Tibial artery (tissue), 4 donors: ENCODE measurements at regions not wholly inside any gene's neighbourhood (a gene's known extent, or its start where the extent isn't known, plus 50 kb on each side); places are given as distances from the start of the nearest gene placed in this dataset.
"Not testable (repeated sequence)": the region's sequence is repeated elsewhere in the genome, so short reads cannot be mapped to it uniquely, and the experiment has no call there.

Experiments
- DNase-seq, 2 donors: peaks; one replicate each; pipeline ENCODE4 v3.0.0-alpha.2; 2019
- H3K27ac ChIP-seq, 2 donors: fragments of 200-600 bp; sonication (generic) in 1 of 2; 1 replicate in 1 of 2; 2 replicates in 1 of 2; pipeline ENCODE4 v1.5.1; 2018 to 2019; ENCODE audit warnings: mild to moderate bottlenecking in 1 of 2
- H3K27me3 ChIP-seq, 2 donors: fragments of 200-600 bp; sonication (generic) in 1 of 2; one replicate each; pipeline versions ENCODE4 v1.5.1 to v1.6.0; 2016 to 2019
- H3K36me3 ChIP-seq, 3 donors: fragments of 200-600 bp; sonication (generic) in 2 of 3; one replicate each; pipeline ENCODE4 v1.5.1; 2016 to 2019; ENCODE audit warnings: mild to moderate bottlenecking in 2 of 3
- H3K4me1 ChIP-seq, 4 donors: fragments of 200-600 bp; sonication (generic) in 2 of 4; 1 replicate in 3 of 4; 2 replicates in 1 of 4; pipeline ENCODE4 v1.5.1; 2016 to 2019
- H3K4me3 ChIP-seq, 2 donors: fragments of 200-600 bp; sonication (generic) in 1 of 2; 1 replicate in 1 of 2; 2 replicates in 1 of 2; pipeline ENCODE4 v1.5.1; 2018 to 2019; ENCODE audit warnings: mild to moderate bottlenecking in 2 of 2
- H3K9me3 ChIP-seq, 3 donors: fragments of 200-600 bp; sonication (generic) in 1 of 3; one replicate each; pipeline ENCODE4 v1.5.1; 2016 to 2019
- intact Hi-C: fragments of 100-400 bp; cut with DNase I; formaldehyde crosslinking; loops from one replicate; pipeline ENCODE4 v1.15.0; 2023; ENCODE audit warnings: low total_unique reads
- TF ChIP-seq, protein P1 (sequence below), 2 experiments: fragments of 200-600 bp in 1 of 2; fragments of 450-650 bp in 1 of 2; IDR thresholded peaks; one replicate each; pipeline ENCODE4 v1.5.1; 2017 to 2019; ENCODE audit warnings: antibody characterized with exemption in 2 of 2, mild to moderate bottlenecking in 1 of 2, moderate library complexity in 1 of 2

DNA sequence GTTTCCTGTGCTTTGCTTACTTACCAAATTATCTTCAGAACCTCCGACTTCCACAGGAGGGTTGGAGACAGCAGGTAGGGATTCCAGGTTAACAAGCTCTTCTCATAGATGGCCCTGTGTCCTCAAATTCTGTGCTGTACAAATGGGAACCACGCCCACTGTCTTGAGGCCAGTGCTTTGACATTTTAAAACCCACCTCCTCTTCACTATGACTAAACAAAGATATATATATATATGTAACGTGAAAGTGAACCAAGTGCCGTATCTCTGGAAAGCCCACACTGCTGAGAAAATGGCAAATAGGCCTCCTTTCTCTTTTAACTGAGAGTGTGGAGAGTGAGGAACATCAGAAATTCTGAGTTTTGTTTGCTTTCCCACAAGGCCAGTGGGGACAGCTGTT lies 99.6 kb downstream of the ZBTB18 start:
- Histone ChIP-seq H3K36me3 (no peaks in the 10 kb centered on the region), H3K4me3 (no peak overlapping the region), H3K27me3 (no peaks in the 10 kb centered on the region), H3K27ac (no peak overlapping the region), H3K4me1 (peaks cover 0 to 11% (median 4%) of the 10 kb centered on the region in 4 donors), H3K9me3 (no peaks in the 10 kb centered on the region)
- intact Hi-C loops: no loop called here
- DNase-seq: no peak
- TF ChIP-seq, protein P1, sequence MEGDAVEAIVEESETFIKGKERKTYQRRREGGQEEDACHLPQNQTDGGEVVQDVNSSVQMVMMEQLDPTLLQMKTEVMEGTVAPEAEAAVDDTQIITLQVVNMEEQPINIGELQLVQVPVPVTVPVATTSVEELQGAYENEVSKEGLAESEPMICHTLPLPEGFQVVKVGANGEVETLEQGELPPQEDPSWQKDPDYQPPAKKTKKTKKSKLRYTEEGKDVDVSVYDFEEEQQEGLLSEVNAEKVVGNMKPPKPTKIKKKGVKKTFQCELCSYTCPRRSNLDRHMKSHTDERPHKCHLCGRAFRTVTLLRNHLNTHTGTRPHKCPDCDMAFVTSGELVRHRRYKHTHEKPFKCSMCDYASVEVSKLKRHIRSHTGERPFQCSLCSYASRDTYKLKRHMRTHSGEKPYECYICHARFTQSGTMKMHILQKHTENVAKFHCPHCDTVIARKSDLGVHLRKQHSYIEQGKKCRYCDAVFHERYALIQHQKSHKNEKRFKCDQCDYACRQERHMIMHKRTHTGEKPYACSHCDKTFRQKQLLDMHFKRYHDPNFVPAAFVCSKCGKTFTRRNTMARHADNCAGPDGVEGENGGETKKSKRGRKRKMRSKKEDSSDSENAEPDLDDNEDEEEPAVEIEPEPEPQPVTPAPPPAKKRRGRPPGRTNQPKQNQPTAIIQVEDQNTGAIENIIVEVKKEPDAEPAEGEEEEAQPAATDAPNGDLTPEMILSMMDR (IDR thresholded peaks at IDR 0.05): no peak

DNA sequence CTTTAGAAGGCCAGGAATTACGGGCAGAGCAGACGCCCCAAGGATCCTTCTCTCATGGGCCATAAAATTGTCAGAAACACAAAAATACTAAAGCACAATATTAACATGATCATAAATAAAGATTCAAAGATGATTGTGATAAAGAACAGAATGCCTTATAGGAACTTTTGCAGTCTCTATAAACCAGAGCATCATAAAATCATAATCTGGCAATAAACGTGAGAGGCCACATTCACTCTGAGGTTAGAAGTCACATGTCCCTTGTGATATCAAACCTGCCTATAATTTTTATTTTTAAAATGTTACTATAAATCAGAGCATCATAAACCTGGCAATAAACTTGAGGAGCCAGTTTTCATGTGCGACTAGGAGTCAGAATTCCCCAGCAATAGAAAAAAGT lies 100.5 kb downstream of the ZBTB18 start:
- no peak overlapping the region for H3K27ac ChIP-seq
- TF ChIP-seq, protein P1 (IDR thresholded peaks at IDR 0.05): no peak
- no peak for DNase-seq
- H3K9me3 ChIP-seq: no peaks in the 10 kb centered on the region
- no peaks in the 10 kb centered on the region for H3K27me3 ChIP-seq
- no peak overlapping the region for H3K4me3 ChIP-seq
- H3K36me3 ChIP-seq: no peaks in the 10 kb centered on the region
- intact Hi-C loops: no loop called here
- H3K4me1 ChIP-seq: peaks cover 0 to 11% (median 4%) of the 10 kb centered on the region in 4 donors

DNA sequence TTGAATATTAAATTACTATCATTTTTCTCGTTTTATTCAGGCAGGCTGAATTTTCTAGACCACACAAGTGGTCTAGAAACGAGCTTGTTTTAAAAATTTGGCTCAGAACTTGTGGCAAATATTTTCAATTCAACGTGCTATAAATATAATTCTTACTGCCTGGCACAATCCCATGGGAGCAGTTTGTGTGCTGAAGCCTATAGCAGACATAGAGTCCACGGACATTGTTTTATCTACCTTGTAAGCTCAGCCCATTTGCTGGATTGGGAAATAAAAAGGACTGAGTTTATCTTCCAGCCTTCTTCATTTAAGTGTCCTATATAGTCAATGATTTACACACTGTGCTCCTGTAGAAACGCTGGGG lies 103.4 kb downstream of the ZBTB18 start:
- Histone ChIP-seq H3K4me3 (no peak overlapping the region), H3K27ac (no peak overlapping the region), H3K27me3 (no peaks in the 10 kb centered on the region), H3K9me3 (no peaks in the 10 kb centered on the region), H3K4me1 (peaks cover 0 to 11% (median 4%) of the 10 kb centered on the region in 4 donors), H3K36me3 (no peaks in the 10 kb centered on the region)
- TF ChIP-seq, protein P1 (IDR thresholded peaks at IDR 0.05): no peak
- DNase-seq: no peak
- intact Hi-C loops: no loop called here

DNA sequence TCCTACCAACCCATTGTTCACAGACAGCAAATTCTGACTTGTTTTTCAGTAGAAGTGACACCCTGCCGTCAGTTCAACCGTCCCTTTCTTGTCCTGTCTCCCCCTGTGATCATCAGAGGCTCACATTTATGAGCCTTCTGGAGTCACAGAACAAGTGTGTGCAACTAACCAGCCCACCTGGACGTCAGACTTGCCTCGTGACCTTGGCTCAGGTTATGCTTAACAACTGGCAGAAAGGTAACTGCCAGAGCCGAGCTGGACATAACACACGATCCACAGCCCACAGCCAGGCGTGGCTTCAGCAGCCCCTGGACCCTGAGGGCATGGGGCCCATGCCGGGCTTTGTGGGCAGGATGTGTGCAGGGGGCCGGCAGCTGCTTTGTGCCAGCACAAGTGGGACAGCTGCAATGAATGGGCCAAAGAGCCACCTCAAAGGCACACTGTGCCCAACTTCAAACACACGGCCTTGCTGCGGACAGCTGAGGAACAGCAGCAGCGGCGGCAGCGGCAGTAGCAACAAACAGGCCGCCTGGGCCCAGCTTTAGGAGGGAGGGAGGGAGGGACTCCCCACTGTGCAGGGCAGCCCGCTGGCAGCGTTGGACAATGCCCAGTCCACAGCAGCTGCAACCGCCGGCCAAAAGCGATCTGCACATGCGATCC lies 103.9 kb downstream of the ZBTB18 start:
- intact Hi-C loops: no loop called here
- no peak for DNase-seq
- H3K4me1 ChIP-seq: peaks cover 0 to 11% (median 4%) of the 10 kb centered on the region in 4 donors
- H3K27ac ChIP-seq: no peak overlapping the region
- TF ChIP-seq, protein P1 (IDR thresholded peaks at IDR 0.05): no peak
- no peaks in the 10 kb centered on the region for H3K27me3 ChIP-seq
- H3K4me3 ChIP-seq: no peak overlapping the region
- H3K9me3 ChIP-seq: no peaks in the 10 kb centered on the region
- H3K36me3 ChIP-seq: no peaks in the 10 kb centered on the region

DNA sequence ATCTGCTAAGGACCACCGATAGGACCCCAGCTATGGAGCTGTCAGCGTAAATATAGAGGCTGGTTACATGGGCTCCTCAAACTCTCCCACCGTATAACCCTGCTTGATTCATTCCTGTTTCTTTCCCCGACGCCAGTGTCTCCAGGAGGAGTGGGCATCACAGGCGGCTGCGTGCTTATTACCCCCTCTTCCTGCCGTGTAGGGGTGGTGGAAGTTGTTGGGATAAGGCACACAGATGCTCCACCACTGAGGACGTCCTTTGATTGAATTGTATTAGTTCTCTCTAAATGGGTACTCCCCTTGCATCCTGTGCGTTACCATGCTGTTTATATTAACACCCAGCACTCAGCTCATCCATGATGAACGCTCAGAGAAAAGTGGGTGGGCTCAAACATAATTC lies 104.6 kb downstream of the ZBTB18 start:
- intact Hi-C loops: no loop called here
- Histone ChIP-seq H3K4me3 (no peak overlapping the region), H3K27me3 (no peaks in the 10 kb centered on the region), H3K27ac (no peak overlapping the region), H3K4me1 (peaks cover 0 to 11% (median 4%) of the 10 kb centered on the region in 4 donors), H3K36me3 (no peaks in the 10 kb centered on the region), H3K9me3 (no peaks in the 10 kb centered on the region)
- no peak for DNase-seq
- TF ChIP-seq, protein P1 (IDR thresholded peaks at IDR 0.05): no peak

DNA sequence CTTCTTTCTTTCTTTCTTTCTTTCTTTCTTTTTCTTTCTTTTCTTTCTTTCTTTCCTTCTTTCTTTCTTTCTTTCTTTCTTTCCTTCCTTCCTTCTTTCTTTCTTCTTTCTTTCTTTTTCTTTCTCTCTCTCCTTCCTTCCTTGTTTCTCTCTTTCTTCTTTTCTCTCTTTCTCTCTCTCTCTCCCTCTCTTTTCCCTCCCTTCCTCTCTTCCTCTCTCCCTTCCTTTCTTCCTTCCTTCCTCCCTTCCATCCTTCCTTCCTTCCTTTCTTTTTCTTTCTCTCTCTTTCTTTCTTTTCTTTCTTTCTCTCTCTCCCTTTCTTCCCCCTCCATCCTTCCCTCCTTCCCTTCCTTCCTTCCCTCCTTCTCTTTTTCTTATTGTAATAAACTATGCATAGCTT lies 105.5 kb downstream of the ZBTB18 start:
- intact Hi-C loops, H3K27ac ChIP-seq, H3K36me3 ChIP-seq, H3K27me3 ChIP-seq, DNase-seq, H3K4me3 ChIP-seq, H3K9me3 ChIP-seq: not testable (repeated sequence)
- H3K4me1 ChIP-seq: peaks cover 0 to 11% (median 4%) of the 10 kb centered on the region in 4 donors
